WTC11 (cell line): ENCODE measurements at regions not wholly inside any gene's neighbourhood (a gene's known extent, or its start where the extent isn't known, plus 50 kb on each side); places are given as distances from the start of the nearest gene placed in this dataset.
A peak's percentile ranks its signal among the peaks of the same experiment; 100 is the strongest.
"Not testable (repeated sequence)": the region's sequence is repeated elsewhere in the genome, so short reads cannot be mapped to it uniquely, and the experiment has no call there.

ENCODE experiments used
- ATAC-seq: fragments of 200-7000 bp; cut with Tn5 transposase; 2 replicates; pipeline ENCODE4 v1.10.0; 2021; ENCODE audit warnings: mild to moderate bottlenecking, moderate library complexity
- CTCF ChIA-PET: fragments of 300-600 bp; sonication (Branson Sonifier 250); formaldehyde crosslinking; loops from one replicate; lab custom pipeline; 2021; ENCODE audit warnings: antibody characterized with exemption; lab: Charles Lee
- POLR2A ChIA-PET: fragments of 350-600 bp; sonication (Branson Sonifier 250); formaldehyde crosslinking; loops from one replicate; lab custom pipeline; 2021; ENCODE audit warnings: antibody characterized with exemption; lab: Charles Lee
- DNase-seq: peaks from one replicate; pipeline ENCODE4 v3.0.0; 2021; ENCODE audit warnings: low spot score
- H3K27ac Mint-ChIP-seq: 2 replicates; pipeline ENCODE4 v1.8.0; 2021; ENCODE audit warnings: mixed read lengths
- H3K27me3 Mint-ChIP-seq: 2 replicates; pipeline ENCODE4 v1.8.0; 2021; ENCODE audit warnings: low read depth, mild to moderate bottlenecking, moderate library complexity, mixed read lengths
- H3K36me3 Mint-ChIP-seq: 2 replicates; pipeline ENCODE4 v1.8.0; 2021; ENCODE audit warnings: mixed read lengths
- H3K4me1 Mint-ChIP-seq: 2 replicates; pipeline ENCODE4 v1.8.0; 2022; ENCODE audit warnings: mixed read lengths
- H3K4me3 Mint-ChIP-seq: 2 replicates; pipeline ENCODE4 v1.8.0; 2021; ENCODE audit warnings: mild to moderate bottlenecking, moderate library complexity, mixed read lengths
- H3K9me3 Mint-ChIP-seq: 2 replicates; pipeline ENCODE4 v1.8.0; 2021; ENCODE audit warnings: mixed read lengths
- GABPB1 ChIP-seq: sonication (generic); formaldehyde crosslinking; IDR thresholded peaks from 2 replicates; pipeline ENCODE4 v1.8.1; 2023; ENCODE audit warnings: mild to moderate bottlenecking, missing genetic modification reagents

GRCh38 chr16:29269192-29269811, 137.2 kb downstream of the NPIPB11 start:
- H3K4me3 Mint-ChIP-seq, DNase-seq, H3K36me3 Mint-ChIP-seq, H3K27ac Mint-ChIP-seq, ATAC-seq, H3K4me1 Mint-ChIP-seq, POLR2A ChIA-PET, H3K27me3 Mint-ChIP-seq: not testable (repeated sequence)
- H3K9me3 Mint-ChIP-seq, result peaks cover 14% of the 10 kb centered on the region
- CTCF ChIA-PET, result interaction anchor here (0.5 kb wide), 1 partner anchor 332 kb away, joined by 3 read pairs; no protein-coding TSS in a partner anchor

DNA sequence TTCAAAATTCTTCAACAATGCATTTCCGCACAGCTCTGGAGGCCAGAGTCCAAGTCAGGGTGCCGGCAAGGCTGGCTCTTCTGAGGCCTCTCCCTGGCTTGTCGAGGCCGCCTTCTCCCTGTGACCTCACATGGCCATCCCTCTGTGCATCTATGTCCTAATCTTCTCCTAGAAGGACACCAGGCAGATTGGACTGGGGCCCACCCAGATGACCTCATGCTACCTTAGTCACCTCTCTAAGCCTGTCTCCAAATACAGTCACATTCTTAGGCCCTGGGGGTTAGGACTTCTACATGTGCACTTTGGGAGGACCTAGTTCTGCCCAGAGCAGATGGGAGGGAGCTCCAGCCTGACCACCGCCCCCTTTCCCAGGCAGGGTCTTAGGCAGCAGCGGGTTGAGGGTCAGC, 137.7 kb downstream of the NPIPB11 start:
- H3K36me3 Mint-ChIP-seq, H3K27ac Mint-ChIP-seq, POLR2A ChIA-PET, H3K27me3 Mint-ChIP-seq, DNase-seq, ATAC-seq, H3K4me1 Mint-ChIP-seq, H3K4me3 Mint-ChIP-seq: not testable (repeated sequence)
- H3K9me3 Mint-ChIP-seq, result peaks cover 14% of the 10 kb centered on the region
- CTCF ChIA-PET, result interaction anchor here (0.5 kb wide), 1 partner anchor 332 kb away, joined by 3 read pairs; no protein-coding TSS in a partner anchor

GRCh38 chr16:29268348-29268747, 138.2 kb downstream of the NPIPB11 start:
- H3K36me3 Mint-ChIP-seq, CTCF ChIA-PET, H3K27ac Mint-ChIP-seq, H3K4me1 Mint-ChIP-seq, H3K4me3 Mint-ChIP-seq, H3K27me3 Mint-ChIP-seq, POLR2A ChIA-PET: not testable (repeated sequence)
- DNase-seq (peak; percentile 35), ATAC-seq (peak; percentile 60)
- H3K9me3 Mint-ChIP-seq, result peaks cover 14% of the 10 kb centered on the region

DNA sequence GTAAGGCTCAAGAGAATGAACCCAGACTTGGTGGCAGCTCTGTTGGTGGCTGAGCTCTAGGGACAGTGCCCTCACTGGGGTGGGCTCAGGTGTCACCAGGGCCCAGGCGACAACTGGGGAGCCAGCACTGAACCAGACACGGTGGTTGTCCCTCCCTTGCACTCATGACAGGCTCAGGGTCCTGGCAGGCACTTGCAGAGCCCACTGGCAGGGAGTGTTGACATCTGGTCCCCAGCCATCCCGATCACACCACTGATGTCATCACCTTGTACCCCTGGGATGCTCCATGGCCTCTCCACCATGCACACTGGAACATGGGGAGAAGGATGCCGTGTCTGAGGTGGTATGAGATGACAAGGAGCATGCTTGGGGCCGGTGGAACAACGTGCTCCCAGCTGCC, 138.6 kb downstream of the NPIPB11 start:
- H3K4me3 Mint-ChIP-seq, H3K4me1 Mint-ChIP-seq, H3K27me3 Mint-ChIP-seq, DNase-seq, CTCF ChIA-PET, POLR2A ChIA-PET, H3K27ac Mint-ChIP-seq, H3K36me3 Mint-ChIP-seq, ATAC-seq: not testable (repeated sequence)
- peaks cover 14% of the 10 kb centered on the region for H3K9me3 Mint-ChIP-seq

GRCh38 chr16:29267055-29267619, 139.4 kb downstream of the NPIPB11 start:
- POLR2A ChIA-PET, H3K4me1 Mint-ChIP-seq, H3K27me3 Mint-ChIP-seq, H3K4me3 Mint-ChIP-seq, CTCF ChIA-PET, ATAC-seq, H3K27ac Mint-ChIP-seq, H3K36me3 Mint-ChIP-seq, DNase-seq: not testable (repeated sequence)
- H3K9me3 Mint-ChIP-seq, result peaks cover 14% of the 10 kb centered on the region

DNA sequence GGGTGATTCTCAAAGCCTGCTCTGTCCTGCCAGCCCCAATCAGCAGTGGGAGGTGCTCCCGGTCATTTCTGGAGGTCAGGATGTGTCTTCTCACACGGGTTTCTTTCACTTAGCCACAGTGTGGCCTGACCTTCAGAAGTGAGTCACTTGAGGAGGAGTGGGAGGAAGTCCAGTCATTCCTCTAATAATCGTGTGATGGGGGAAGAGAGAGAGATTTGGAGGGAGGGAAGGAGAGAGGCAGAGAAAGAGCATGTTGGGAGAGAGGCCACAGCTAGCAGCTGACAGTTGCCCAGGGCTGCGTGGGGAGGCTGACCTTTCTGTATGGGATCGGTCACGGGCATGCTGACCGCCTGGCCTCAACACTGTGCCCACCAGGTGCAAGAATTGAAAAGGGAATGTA, 139.9 kb downstream of the NPIPB11 start:
- H3K4me1 Mint-ChIP-seq, H3K27ac Mint-ChIP-seq, POLR2A ChIA-PET, ATAC-seq, H3K36me3 Mint-ChIP-seq, H3K27me3 Mint-ChIP-seq, DNase-seq, H3K4me3 Mint-ChIP-seq: not testable (repeated sequence)
- peaks cover 14% of the 10 kb centered on the region for H3K9me3 Mint-ChIP-seq
- CTCF ChIA-PET, result interaction anchor here (0.7 kb wide), 1 partner anchor 70 kb away, joined by 3 read pairs; no protein-coding TSS in a partner anchor

- DNase-seq, H3K27me3 Mint-ChIP-seq, H3K4me1 Mint-ChIP-seq, H3K36me3 Mint-ChIP-seq, H3K9me3 Mint-ChIP-seq, POLR2A ChIA-PET, CTCF ChIA-PET, ATAC-seq, H3K27ac Mint-ChIP-seq, H3K4me3 Mint-ChIP-seq: not testable (repeated sequence)
- TF ChIP-seq GABPB1 (CRISPR knock-in tag), result 0 out of 2 replicates have a peak, but pooled peaks have one; percentile 19
Measured at GRCh38 chr16:29265255-29265853, 141.2 kb downstream of the NPIPB11 start.

GRCh38 chr16:29264080-29264837, 142.3 kb downstream of the NPIPB11 start:
- CTCF ChIA-PET, H3K27me3 Mint-ChIP-seq, H3K4me1 Mint-ChIP-seq, H3K9me3 Mint-ChIP-seq, POLR2A ChIA-PET, DNase-seq, H3K27ac Mint-ChIP-seq, H3K36me3 Mint-ChIP-seq, H3K4me3 Mint-ChIP-seq, ATAC-seq: not testable (repeated sequence)
- peak; percentile 59 for TF ChIP-seq GABPB1 (CRISPR knock-in tag)

GRCh38 chr16:29262725-29263124, 143.8 kb downstream of the NPIPB11 start:
- CTCF ChIA-PET, DNase-seq, POLR2A ChIA-PET, H3K9me3 Mint-ChIP-seq, ATAC-seq, H3K36me3 Mint-ChIP-seq, H3K27me3 Mint-ChIP-seq, H3K4me1 Mint-ChIP-seq, H3K4me3 Mint-ChIP-seq: not testable (repeated sequence)
- H3K27ac Mint-ChIP-seq, result 0 out of 2 replicates have a peak overlapping the region, but pooled peaks have one; percentile 44

DNA sequence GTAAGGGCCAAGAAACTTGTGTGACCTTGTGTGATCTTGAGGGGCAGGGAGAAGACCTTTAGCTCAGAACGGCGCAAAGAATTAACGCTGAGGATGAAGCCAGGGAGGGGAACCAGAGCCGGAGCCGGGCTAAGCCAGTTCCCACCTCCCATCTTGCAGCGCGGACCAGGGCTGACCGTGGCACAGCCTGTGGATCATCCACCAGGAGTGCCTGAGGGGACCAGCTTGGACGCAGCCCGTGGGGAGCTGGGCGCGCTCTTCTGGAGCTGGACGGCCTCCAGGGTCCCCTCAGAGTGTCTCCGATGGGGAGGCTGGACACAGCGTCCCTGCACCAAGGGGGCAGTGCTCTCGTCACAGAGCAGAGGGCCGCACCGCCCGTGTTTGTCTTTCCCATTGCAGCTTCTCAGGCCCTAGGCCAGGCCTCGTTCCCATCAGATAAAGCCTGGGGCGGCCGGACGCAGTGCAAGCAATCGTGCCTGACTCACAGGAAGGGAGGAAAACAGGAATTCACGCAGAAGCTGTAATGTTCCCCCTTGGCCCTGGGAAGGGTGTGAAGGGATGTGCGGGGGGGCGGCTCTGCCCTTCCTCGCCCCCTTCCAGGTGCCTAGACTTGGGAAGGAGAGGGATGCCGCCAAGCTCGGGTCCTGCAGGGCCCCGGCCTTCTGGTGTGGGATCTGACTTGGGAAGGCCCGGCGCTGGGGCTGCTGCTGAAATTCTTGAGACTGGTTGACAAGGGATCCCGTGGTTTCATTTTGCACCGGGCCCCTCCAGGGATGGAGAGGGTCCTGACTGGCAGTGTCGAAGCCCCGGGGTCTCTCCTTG, 144.9 kb downstream of the NPIPB11 start:
- H3K36me3 Mint-ChIP-seq, ATAC-seq, H3K27me3 Mint-ChIP-seq, POLR2A ChIA-PET, CTCF ChIA-PET, DNase-seq, H3K9me3 Mint-ChIP-seq, H3K4me3 Mint-ChIP-seq, H3K27ac Mint-ChIP-seq, H3K4me1 Mint-ChIP-seq: not testable (repeated sequence)
